Stimulated activated CD4-positive, alpha-beta T cell treated with anti-CD3 and anti-CD28 coated beads, Interleukin-15, amount 100 ng/mL, for 24 hours (primary cell): ENCODE measurements at regions not wholly inside any gene's neighbourhood (a gene's known extent, or its start where the extent isn't known, plus 50 kb on each side); places are given as distances from the start of the nearest gene placed in this dataset.

Experiments used
- DNase-seq: peaks from one replicate; pipeline ENCODE4 v3.0.0-alpha.2; 2020

DNA sequence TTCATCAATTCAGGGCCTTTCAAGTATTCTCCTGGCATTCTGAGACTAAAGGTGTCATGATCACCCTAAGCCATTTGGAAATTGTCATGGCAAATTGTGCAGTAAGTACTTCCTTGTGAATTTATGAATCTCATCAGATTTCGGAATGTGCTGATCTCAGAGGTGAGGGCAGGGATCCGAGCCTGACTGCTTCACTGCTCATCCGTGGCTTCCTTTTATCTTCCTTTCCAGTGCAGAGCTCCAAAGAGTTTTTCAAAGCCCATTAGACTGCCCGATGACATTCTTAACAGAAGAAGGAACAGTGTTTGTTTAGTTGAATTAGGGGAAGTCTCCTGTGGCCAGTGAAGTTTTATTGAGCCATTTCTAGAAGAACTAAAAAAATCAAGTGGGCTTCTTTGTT lies 182.8 kb upstream of the GDNF start:
- no peak for DNase-seq

DNA sequence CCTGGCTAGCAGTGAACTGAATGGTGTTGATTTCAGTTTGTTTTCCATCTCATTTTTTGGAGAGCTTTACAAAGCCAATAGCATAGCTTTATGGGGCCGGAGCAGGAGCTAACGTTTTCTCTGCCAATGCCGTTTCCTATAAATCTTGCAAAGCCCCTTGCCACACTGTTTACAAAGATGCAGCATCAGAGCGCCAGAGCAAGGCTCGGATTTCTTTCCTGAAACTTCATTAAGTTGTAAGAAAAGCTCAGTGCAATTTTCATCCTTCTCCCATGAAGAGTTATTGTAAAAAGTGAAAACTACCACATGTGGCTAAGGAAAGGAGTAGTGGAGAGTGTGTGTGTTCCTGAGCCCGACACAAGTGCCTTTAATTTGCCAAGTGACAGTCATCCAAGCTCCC lies 178.2 kb upstream of the GDNF start:
- no peak for DNase-seq

DNA sequence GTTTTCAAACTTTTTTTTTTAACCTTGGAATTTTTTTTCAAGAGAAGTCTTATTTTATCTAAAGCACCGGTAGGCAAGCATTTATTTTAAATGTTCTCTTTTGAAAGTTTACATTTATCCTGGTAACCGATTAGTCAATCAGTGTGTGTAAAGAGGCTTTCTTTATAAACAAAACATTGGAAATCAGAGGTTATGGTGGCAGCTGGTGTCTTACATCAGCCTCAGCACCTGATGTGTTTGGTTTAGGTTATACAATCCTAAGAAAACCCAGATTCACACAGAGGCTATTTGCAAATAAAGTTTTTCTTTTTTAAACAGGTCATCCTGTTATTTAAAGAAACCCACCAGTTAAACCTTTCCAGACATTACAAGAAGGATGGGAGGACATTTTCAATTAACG lies 173.3 kb upstream of the GDNF start:
- no peak for DNase-seq

DNA sequence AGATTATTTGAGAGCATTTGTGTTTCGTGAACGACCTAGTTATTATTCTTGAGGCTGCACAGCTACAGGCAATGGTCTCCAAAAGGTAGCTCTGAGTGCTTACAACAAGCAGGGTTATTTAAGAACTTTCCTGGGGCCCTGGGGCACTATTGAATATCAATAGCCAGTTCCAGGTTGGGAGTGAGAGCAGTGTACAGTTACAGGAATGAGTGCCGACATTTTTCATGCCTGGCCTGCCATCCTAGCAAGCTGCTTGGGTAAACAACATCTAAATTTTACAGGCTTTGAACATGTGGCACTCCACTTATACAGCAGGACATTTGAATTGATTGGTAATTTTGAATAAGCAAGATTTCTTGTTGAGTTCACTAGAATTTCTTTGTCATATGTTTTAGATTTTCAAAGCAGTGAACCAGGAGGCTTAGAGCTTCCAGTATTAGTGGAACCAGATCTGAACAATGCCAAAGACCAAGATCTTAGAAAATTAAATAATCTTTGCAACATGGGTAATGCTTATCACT lies 171.9 kb upstream of the GDNF start:
- no peak for DNase-seq

DNA sequence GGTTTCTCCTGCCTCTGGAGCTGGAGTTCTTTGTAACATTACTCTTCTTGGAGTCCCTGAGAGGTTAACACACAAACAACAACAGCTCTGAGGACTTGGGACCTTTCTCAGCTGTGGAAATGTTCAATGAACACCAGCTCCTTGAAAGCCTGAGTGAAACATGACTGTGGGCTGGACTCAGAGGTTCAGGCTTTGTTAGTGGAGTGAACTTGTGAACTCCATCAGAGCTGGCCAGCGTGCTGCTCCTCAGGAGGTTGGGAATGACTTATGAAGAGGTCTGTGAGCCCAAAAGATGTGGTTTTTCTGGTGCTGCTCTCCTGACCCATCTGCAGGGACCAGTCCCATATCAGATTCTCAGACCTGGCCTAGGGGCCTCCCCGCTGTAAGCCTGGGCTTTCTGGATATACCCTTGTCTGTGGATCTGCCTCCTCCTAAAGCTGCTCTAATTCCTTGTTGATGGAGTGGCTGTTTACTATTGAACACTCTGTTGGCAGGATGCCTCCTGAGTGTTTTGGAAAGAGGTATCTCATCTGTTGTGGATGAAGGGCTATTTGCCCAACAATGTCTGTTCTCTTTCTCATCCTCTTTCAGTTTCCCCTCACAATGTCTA lies 170.0 kb upstream of the GDNF start:
- DNase-seq: no peak

DNA sequence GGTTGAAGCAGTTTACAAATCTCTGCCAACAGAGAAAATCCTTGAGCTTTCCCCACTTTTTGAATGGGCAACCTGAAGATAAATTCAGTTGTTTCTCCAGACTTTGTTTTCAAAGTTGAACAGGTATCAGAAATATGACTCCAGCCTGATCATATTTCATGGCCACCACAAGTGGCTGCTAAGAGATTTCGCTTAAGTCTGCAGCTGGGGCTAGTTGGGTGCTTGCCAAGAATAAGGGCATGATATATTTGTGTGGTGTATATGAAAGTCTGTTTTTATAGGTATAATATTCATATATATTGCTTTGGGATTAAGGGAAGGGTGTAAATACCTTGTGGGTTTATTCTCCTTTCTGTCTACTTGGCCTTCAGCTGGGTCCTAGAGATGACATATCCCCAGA lies 168.4 kb upstream of the GDNF start:
- no peak for DNase-seq

DNA sequence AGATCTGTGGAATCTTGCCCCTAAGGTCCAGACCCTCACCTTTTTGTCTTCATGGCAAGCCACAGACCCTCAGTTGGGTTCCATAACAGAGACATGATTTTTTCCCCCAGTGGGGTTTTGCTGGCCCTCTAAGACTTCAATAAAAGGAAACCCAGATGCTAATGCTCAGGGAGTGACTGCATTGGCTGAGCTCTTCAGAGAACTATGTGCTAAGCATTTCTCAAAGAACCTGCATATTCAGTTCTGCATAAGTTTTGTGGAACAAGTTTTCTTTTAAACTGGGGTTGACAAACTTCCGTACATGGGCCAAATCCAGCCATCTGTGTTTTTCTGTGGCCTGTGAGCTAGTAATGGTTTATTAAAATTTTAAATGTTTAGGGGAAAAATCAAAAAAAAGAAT lies 159.8 kb upstream of the GDNF start:
- no peak for DNase-seq

DNA sequence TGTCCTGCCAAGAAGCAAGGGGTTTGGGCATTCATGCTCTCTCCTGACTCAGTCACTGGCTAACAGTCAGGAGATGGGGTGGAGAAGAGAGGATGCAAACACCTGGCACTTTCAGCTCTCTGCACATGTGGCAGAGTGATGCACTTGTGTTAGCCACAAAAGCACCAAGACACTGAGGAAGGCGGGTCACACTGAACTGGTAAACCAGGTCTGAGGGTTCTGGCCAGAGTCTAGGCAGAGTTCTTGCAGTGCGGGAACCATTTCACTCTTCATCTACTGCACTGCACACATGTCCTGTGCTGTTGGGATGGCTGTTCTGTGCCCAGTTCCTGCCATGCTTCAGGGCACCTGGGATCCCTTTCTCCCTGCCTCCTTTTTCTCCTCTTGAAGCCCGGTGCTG lies 157.1 kb upstream of the GDNF start:
- DNase-seq: no peak

DNA sequence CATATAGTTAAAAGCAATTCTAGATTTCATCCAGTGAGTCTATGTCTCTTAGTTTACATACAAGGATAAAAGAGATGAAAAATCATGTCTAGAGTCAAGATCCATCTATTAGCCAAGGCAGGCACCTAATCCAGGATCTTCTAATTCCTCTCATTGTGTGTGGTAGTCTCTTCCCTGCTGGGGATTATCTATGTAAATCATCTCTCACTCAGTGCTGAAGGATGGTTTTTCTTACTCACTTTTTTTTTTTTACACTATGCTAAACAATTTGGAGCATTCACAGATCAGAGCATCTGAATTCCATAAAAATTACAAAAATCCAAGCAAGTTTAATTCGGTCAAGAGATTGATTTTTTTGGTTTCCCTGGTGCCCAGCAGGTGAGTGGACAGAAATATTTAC lies 154.9 kb upstream of the GDNF start:
- no peak for DNase-seq

DNA sequence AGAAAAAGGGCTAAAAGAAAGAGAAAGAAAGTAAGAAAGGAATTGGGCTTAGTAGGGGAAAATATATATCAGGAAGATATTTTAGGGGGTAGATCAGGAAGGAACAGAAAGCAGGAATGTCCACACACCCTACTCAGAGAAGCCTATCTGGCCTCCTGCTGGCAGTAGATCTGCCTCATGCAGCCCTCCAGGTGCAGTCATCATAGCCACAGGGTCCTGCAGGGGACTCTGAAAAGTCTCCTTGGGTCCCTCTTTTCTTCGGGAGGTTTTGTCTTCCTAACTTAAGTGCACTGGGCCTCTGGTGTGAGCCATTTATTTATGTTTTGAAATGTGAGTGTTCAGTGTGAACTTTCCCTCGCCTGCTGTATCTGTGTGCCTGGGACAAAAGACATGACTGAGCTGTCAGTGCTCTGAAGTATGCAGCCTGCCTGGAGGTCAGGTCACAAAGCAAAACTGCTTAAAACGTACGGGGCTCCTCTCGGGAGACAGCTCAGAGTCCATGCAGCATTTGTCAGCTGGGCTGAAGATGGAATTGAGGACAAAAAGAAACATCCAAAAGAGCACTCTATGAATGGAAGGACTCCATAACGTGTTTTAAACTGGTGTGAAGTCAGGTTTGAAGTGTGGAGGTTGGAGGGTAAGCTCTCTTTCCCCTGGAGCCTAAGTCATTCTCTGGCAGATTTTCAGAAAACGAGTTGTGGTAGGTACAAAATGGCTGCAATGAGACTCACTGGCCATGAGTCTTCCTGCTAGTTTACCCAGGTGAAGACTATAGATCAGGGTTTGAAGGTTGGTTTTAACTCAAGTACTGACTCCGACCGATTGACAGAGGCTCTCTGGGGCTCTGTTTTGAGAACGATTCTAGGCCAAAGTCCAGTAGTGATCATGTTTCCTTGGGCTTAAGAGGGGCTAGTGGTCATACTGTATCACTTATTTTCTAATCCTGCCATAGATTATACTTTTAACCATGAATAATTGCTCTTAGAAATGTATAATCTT lies 151.8 kb upstream of the GDNF start:
- DNase-seq: no peak

DNA sequence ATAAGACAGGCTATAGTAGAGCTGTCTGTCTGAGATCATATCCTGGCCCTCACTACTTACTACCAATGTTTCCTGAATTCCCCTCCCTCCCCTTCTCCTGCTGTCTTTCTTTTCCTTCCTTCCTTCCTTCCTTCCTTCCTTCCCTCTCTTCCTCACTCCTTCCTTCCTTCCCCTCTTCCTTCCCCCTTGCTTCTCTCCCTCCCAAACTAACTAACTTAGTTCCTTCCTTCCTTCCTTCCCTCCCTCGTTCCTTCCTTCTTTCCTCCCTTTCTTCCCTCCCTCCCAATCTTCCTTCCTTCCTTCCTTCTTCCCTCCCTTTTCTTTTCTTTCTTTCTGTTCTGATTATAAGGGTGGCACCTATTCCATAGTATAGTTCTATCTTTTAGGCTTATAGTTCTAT lies 150.0 kb upstream of the GDNF start:
- DNase-seq: no peak

DNA sequence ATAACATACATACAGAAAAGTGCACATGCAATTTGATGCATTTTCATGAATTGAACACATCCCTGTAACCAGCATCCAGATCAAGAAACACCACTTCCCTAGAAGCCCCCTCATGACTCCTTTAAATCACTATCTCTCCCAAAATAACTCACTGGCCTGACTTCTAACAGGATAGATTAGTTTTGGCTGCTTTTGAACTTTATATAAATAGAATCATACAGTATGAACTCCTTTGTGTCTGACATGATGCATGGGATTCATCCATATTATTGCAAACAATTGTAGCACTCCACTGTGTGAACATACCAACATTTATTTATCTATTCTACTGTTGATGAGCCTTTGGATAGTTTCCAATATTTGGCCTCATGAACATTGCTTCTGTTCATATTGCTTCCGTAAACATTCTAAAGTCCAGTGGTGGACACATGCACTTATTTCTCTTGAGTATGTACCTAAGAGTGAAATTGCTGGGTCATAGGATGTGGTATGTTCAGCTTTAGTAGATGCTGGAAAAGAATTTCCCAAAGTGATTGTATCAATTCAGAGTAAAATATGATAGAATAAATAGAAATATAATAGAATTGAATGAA lies 148.7 kb upstream of the GDNF start:
- no peak for DNase-seq

DNA sequence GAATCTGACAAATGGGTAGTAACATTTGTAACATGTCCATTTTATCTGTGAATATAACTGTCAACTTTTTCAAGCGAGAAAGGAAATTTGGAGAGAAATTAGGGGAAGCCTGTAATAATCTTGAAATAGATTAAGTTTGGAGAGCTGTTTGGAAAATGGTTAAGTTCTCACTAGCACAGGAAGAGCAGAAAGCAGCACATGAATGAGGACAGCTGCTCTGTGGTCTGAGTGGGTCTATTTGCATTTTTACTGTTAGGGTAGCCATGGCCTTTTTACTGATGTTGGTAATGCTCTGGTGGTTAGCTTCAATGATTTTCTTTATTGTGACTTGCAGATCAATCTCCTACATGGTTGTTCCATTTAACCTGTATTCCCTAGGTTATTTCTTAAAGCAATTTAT lies 144.5 kb upstream of the GDNF start:
- DNase-seq: no peak

DNA sequence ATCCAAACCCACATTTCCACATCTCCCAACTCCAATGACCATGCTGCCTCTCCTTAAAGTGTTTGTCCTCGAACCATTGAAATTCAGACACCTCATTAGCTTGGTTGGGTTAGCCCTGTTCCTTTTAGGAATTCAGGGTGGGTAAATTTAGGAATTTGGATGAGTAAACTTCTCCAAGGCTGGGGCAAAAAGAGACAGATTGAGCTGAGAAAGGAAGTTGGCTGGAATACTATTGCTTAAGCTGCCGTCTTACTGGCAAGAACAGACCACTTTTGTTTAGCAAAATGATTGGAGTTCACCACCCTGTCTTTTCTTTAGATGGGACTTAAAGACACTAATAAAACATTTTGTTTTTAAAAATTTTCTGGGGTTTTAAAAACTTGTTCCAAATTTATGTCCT lies 143.6 kb upstream of the GDNF start:
- no peak for DNase-seq

DNA sequence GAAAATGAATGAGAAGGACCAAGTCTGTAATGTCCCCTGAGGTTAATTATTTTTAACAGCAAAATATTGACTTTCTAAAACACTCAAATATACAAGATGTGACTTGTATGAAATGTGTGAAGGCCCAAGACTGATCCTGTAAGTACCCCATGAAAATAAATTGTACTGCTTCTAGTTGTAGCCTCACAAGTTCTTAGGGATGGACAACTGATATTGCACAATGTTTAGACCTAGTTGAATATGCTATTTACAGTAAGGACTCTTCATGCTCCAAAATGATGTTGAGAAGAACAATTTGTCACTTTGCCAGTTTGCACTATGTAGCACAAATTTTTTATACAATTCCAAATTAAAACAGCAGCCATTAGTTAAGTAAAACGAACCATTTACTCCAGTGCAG lies 139.7 kb upstream of the GDNF start:
- DNase-seq: no peak

DNA sequence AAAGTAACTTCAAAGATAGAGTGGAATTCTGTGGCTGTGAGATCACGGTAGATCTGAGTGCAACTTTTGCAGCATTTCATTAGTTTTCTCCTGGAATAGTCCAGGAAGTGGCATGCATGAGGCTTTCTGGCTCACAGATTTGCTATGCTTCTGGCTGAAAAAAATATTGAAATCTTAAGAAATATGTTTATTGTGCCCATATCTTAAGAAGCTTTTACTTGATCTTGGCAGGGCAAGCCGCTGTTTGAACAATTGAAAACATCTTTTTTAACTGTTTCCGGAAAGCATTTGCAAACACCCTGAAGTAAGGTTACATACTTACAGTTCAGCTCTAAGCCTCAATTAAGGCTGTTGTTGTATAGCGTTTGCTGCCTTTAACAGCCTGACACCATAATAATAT lies 135.7 kb upstream of the GDNF start:
- DNase-seq: no peak

DNA sequence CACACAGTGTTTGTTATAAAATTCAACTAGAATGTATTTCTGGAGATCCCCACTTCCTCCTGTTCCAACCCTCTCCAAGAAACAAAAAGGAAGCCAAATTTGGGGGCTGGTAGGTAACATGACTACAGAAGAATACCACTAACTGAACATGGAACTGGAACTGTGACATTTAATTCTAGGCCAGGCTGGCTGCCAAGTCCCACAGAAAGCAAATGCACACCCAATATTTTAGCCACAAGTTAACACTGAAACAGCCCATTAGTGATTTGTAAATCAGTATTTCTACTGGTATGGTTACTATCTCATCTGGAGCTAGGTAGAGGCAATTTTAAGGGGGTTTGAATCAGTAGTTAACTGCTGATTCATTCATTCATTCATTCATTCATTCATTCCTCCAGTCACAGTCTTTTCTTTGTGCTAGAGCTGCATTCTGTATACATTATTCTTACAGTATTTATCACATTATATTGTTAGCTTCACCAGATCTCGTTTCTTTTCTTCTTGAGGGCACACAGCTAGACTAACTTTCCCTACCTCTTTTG lies 131.7 kb upstream of the GDNF start:
- no peak for DNase-seq

DNA sequence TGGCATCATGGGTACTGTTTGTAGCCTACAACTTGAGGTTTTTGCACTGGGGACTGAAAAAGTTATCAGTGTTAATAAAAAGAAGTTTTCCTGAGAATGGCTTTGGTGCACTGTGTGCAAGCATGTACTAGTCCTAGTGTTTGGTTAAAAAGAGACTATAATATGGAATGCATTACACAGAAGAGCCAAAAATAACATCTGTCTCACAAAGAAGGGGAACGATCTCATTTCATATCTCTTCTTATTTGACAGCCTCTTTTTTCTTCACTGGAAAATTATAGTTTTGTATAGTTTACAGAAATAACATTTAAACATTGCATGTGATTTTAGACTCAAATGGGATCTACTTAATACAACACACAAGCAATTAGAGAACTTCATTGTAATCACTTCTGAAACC lies 127.0 kb upstream of the GDNF start:
- no peak for DNase-seq

DNA sequence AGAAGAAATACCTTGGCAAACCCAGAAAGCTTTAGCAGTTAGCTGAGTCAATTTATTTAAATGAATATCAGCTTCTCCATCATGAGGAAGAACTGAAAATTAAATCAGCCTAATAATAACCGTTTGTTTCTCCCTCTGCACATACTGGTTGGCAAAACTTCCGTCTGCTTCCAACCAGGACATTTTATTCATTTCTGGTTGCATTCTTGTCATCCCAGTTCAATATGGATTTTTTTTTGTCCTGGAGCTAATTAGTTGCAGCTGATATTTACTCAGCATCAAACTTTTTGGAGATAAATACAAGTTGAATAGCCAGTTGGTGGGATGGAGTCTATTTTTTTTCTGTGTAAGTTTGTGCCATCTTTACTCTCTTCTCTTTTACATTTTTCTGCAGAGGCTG lies 126.5 kb upstream of the GDNF start:
- no peak for DNase-seq

DNA sequence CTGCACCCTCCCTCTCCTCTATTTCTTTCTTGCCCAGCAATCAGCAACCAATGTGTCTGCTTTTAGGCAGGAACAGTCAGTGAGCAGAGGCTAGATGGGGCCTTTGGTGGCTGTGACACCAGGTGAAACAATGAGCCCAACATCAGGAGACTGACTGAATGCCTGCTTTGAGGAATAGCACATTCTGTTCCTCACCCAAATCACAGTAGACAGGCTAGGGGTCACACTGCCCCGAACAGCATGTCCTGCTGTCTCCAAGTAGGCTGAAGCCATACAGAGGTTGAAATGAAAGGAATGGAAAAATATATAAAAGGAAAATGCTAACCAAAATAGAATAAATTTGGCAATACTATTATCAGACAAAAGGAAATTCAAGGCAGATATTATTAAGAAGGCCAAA lies 122.5 kb upstream of the GDNF start:
- DNase-seq: no peak

DNA sequence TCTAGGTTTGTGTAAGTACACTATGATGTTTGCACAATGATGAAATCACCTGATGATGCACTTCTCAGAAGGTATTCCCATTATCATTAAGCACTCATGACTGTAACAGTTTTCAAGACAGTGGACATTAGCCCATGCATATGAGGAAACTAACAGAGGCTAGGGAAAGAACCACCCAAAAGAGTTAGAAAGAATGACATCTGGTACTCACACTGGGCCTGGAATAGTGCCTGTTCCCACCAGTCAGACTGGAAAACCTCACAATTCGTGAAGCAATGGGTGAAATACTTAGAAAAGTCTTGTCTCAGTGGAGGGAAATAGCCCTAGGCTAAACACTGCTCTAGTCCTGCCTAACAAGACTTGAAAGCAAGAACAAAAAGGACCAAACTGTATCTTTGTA lies 117.4 kb upstream of the GDNF start:
- DNase-seq: no peak

DNA sequence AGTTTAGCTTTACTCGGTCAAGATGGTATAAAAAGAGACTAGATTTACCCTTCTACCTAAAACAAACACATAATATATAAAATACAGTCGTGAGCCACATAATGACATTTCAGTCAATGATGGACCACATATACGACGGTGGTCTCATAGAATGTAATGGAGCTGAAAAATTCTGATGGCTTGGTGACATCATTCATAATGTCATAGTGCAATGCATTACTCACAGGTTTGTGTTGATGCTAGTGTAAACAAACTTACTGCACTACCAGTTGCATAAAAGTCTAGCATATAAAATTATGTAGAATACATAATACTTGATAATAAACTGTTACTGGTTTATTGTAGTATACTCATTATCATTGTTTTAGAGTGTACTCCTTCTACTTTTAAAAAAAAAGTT lies 115.9 kb upstream of the GDNF start:
- no peak for DNase-seq

DNA sequence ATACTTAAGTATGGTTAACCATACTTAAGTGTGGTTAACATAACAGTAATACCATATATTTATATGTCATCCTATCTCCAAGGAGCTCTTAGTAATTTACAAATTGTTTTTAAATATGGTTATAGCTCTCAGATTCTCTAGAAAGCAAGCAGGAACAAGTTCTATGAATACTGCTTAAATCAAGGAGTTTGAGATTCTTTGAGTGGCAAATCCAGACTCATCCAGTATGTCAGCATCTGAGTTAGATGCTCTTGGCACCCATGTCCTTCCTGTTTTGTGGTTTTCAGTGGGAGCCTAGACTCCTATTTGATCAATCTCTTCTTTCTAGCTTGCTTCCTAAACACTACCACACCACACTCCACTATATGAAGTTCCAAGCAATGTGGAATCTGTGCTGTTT lies 114.7 kb upstream of the GDNF start:
- DNase-seq: no peak
